Parathyroid adenoma (tissue), 2 donors: ENCODE measurements at regions not wholly inside any gene's neighbourhood (a gene's known extent, or its start where the extent isn't known, plus 50 kb on each side); places are given as distances from the start of the nearest gene placed in this dataset.
"Not testable (repeated sequence)": the region's sequence is repeated elsewhere in the genome, so short reads cannot be mapped to it uniquely, and the experiment has no call there.

ENCODE experiments used
- H2AFZ ChIP-seq: fragments of 300-600 bp; sonication (generic); one replicate; pipeline ENCODE4 v1.7.0; 2017; ENCODE audit warnings: antibody characterized with exemption, mild to moderate bottlenecking
- H3K27ac ChIP-seq: fragments of 300-600 bp; sonication (generic); one replicate; pipeline ENCODE4 v1.7.0; 2017
- H3K27me3 ChIP-seq: fragments of 300-600 bp; sonication (generic); one replicate; pipeline ENCODE4 v1.7.0; 2017; ENCODE audit warnings: low read length; ENCODE audit not compliant: control insufficient read depth, insufficient read depth
- H3K36me3 ChIP-seq: fragments of 300-600 bp; sonication (generic); one replicate; pipeline ENCODE4 v1.7.0; 2017; ENCODE audit warnings: low read length; ENCODE audit not compliant: control insufficient read depth, insufficient read depth
- H3K4me1 ChIP-seq: fragments of 300-600 bp; sonication (generic); one replicate; pipeline ENCODE4 v1.7.0; 2017; ENCODE audit warnings: control low read depth
- H3K4me2 ChIP-seq: fragments of 300-600 bp; sonication (generic); one replicate; pipeline ENCODE4 v1.7.0; 2017; ENCODE audit warnings: low read length
- H3K4me3 ChIP-seq: fragments of 300-600 bp; sonication (generic); one replicate; pipeline ENCODE4 v1.7.0; 2017; ENCODE audit warnings: low read depth, low read length
- H3K79me2 ChIP-seq: fragments of 300-600 bp; sonication (generic); one replicate; pipeline ENCODE4 v1.7.0; 2017; ENCODE audit warnings: control low read depth
- H3K9ac ChIP-seq: fragments of 300-600 bp; sonication (generic); one replicate; pipeline ENCODE4 v1.7.0; 2017; ENCODE audit warnings: mild to moderate bottlenecking
- H3K9me3 ChIP-seq: fragments of 300-600 bp; sonication (generic); one replicate; pipeline ENCODE4 v1.7.0; 2017; ENCODE audit warnings: low read length; ENCODE audit not compliant: control insufficient read depth
- TF ChIP-seq, protein P1 (sequence below): fragments of 300-600 bp; sonication (generic); IDR thresholded peaks from one replicate; pipeline ENCODE4 v1.7.0; 2017; ENCODE audit warnings: antibody characterized with exemption, mild to moderate bottlenecking
- donor health status: primary hyperparathyroidism.

DNA sequence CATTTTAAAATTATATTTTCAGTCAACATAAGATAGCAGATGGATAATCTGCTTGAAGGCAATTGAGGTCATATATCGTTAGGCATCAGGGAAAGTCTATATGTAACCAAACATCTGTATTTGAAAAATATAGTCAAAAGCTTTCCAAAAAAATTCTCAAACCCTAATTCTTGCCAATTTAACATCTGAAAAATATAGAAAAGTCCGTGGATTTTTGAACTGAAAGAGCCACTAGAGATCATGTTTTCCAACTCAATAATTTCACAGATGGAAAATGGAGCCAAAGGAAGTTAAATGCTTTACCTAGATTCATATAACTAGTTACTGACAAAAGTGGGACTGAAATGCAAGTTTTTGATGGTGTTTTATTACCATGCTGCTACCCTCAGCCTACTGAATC is 185.1 kb upstream of the ZNF804A start:
- H3K27me3 ChIP-seq: no peaks in the 10 kb centered on the region
- H3K79me2 ChIP-seq: no peaks in the 10 kb centered on the region
- H3K9ac ChIP-seq: no peak overlapping the region
- H3K36me3 ChIP-seq: no peaks in the 10 kb centered on the region
- TF ChIP-seq, protein P1, sequence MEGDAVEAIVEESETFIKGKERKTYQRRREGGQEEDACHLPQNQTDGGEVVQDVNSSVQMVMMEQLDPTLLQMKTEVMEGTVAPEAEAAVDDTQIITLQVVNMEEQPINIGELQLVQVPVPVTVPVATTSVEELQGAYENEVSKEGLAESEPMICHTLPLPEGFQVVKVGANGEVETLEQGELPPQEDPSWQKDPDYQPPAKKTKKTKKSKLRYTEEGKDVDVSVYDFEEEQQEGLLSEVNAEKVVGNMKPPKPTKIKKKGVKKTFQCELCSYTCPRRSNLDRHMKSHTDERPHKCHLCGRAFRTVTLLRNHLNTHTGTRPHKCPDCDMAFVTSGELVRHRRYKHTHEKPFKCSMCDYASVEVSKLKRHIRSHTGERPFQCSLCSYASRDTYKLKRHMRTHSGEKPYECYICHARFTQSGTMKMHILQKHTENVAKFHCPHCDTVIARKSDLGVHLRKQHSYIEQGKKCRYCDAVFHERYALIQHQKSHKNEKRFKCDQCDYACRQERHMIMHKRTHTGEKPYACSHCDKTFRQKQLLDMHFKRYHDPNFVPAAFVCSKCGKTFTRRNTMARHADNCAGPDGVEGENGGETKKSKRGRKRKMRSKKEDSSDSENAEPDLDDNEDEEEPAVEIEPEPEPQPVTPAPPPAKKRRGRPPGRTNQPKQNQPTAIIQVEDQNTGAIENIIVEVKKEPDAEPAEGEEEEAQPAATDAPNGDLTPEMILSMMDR: no peak
- no peak overlapping the region for H3K4me2 ChIP-seq
- H2AFZ ChIP-seq: no peak overlapping the region
- no peak overlapping the region for H3K4me3 ChIP-seq
- H3K9me3 ChIP-seq: no peaks in the 10 kb centered on the region
- H3K27ac ChIP-seq: no peak overlapping the region
- H3K4me1 ChIP-seq: no peaks in the 10 kb centered on the region

DNA sequence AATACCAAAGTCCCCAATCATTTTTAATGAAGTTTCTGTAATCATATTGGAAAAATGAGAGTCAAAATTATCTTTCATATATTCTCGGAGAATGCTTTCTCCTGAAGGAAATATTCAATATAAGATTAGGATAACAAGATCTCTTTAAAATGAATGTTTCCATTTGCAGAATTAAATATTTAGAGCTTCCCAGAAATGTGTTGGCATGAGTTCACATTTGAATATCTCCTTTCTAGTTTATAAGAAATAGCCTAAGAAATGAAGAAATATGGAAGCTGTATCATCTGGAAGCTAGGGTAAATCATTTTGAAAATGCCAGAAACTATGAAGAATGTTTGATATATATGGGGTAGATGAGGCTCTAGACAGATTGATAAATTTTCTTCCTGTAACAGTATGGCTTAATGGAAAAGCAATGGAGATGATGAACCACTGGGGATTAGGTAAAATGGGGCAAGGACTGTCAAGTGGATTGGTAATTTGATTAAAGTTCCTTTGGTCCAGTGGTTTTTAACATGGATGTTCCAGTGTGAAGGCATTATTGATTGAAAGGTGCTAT is 184.6 kb upstream of the ZNF804A start:
- TF ChIP-seq, protein P1: no peak
- H3K9ac ChIP-seq: no peak overlapping the region

DNA sequence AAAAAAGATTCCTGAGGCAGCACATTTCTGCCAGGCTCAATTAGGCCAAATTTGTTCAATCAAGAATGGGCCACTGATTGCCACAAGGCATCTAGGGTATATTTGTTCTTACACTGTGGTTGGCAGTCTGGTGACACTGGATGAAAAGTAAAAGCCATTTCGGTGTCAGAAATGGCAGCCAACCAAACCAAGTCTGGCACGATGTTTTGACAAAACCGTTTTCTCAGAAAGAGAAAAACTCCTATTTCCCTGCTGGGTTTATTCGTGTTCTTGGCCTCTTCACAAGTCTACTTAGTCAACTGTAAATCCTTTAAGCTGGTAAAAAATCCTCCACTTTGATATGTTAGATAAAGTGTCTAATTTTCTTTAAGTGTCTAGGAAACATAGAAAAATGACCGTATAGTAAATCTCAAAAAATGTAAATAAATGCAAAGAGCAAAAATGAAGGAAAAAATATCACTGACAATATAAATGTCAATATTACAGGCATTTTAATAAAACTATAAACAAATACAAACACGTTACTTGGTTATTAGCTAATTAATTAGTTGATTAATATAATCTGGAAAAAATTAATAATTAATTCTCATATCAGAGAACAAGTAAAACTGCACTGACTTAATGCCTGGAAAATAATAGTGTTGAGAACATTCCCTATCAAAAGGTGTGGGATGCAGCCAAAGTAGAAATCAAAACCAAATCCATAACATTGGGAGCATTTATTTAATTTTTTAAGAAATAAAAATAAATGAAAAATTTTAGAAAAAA is 182.0 kb upstream of the ZNF804A start:
- no peak overlapping the region for H3K4me3 ChIP-seq

More for the DNA sequence above, 184.6 kb upstream of the ZNF804A start:
- H2AFZ ChIP-seq: no peak overlapping the region
- no peaks in the 10 kb centered on the region for H3K36me3 ChIP-seq
- H3K27me3 ChIP-seq: no peaks in the 10 kb centered on the region
- H3K4me1 ChIP-seq: no peaks in the 10 kb centered on the region
- no peak overlapping the region for H3K4me2 ChIP-seq
- no peaks in the 10 kb centered on the region for H3K79me2 ChIP-seq
- no peak overlapping the region for H3K27ac ChIP-seq
- H3K4me3 ChIP-seq: no peak overlapping the region
- H3K9me3 ChIP-seq: no peaks in the 10 kb centered on the region

DNA sequence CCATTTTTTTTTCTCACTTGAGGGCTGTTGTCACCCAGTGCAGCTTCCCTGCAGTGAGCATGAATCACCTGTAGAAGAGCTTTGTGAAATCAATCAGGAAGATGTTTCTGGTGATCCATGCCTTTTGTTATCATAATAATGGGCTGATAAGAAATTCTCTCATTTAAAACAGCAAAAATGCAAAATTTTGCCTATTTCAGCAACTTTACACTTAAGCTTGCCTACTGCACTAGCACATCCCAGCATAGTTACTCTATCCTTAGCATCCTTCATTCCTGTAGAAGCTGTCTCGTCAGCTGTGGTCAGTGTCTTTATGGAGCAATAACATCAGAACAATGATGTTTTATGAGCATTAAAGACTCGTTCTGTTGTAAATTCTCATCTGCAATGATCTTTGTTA is 178.6 kb upstream of the ZNF804A start:
- Histone ChIP-seq H3K9me3 (no peaks in the 10 kb centered on the region), H3K27ac (no peak overlapping the region), H3K4me3 (no peak overlapping the region), H3K4me1 (no peaks in the 10 kb centered on the region), H3K36me3 (no peaks in the 10 kb centered on the region), H3K79me2 (no peaks in the 10 kb centered on the region), H2AFZ (no peak overlapping the region), H3K4me2 (no peak overlapping the region), H3K27me3 (no peaks in the 10 kb centered on the region), H3K9ac (no peak overlapping the region)
- TF ChIP-seq, protein P1: no peak

More for the DNA sequence above, 182.0 kb upstream of the ZNF804A start:
- Histone ChIP-seq H3K36me3 (no peaks in the 10 kb centered on the region), H3K79me2 (no peaks in the 10 kb centered on the region), H3K9me3 (no peaks in the 10 kb centered on the region), H3K27ac (no peak overlapping the region), H3K4me1 (no peaks in the 10 kb centered on the region), H3K27me3 (no peaks in the 10 kb centered on the region), H3K4me2 (no peak overlapping the region), H2AFZ (no peak overlapping the region), H3K9ac (no peak overlapping the region)
- TF ChIP-seq, protein P1: no peak

DNA sequence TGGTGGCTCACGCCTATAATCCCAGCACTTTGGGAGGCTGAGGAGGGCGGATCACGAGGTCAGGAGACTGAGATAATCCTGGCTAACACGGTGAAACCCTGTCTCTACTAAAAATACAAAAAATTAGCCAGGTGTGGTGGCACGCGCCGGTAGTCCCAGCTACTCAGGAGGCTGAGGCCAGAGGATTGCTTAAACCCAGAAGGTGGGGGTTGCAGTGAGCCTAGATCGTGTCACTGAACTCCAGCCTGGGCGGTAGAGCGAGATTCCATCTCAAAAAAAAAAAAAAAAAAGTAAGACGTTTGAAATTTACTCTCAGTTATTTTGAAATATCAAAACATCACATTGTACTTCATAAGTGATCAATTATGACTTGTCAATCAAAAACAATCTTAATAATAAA is 176.9 kb upstream of the ZNF804A start:
- not testable (repeated sequence) for H3K79me2 ChIP-seq, H3K27ac ChIP-seq, H3K36me3 ChIP-seq, H3K9me3 ChIP-seq, H2AFZ ChIP-seq, H3K4me3 ChIP-seq, H3K9ac ChIP-seq, H3K4me2 ChIP-seq, H3K27me3 ChIP-seq, H3K4me1 ChIP-seq
